Activated naive CD4-positive, alpha-beta T cell treated with anti-CD3 and anti-CD28 coated beads, Interleukin-2, amount 10 ng/mL, durations not matched to agents 7 days and 5 days (primary cell): ENCODE measurements at regions not wholly inside any gene's neighbourhood (a gene's known extent, or its start where the extent isn't known, plus 50 kb on each side); places are given as distances from the start of the nearest gene placed in this dataset.

Experiments
- CTCF ChIA-PET: fragments of 350-600 bp; sonication (Branson Sonifier 250); formaldehyde crosslinking; loops from one replicate; lab custom pipeline; 2021; ENCODE audit warnings: antibody characterized with exemption; lab: Charles Lee
- DNase-seq: peaks from one replicate; pipeline ENCODE4 v3.0.0-alpha.2; 2020
- H3K27ac Mint-ChIP-seq: one replicate; pipeline ENCODE4 v1.8.0; 2021; ENCODE audit warnings: mild to moderate bottlenecking, moderate library complexity, mixed read lengths
- H3K27me3 Mint-ChIP-seq: one replicate; pipeline ENCODE4 v1.8.0; 2021; ENCODE audit warnings: mild to moderate bottlenecking, mixed read lengths
- H3K36me3 Mint-ChIP-seq: one replicate; pipeline ENCODE4 v1.8.0; 2021; ENCODE audit warnings: mixed read lengths
- H3K4me1 Mint-ChIP-seq: one replicate; pipeline ENCODE4 v1.8.0; 2021; ENCODE audit warnings: mixed read lengths
- H3K4me3 Mint-ChIP-seq: one replicate; pipeline ENCODE4 v1.8.0; 2021; ENCODE audit warnings: mild to moderate bottlenecking, moderate library complexity, mixed read lengths
- H3K9me3 Mint-ChIP-seq: one replicate; pipeline ENCODE4 v1.8.0; 2021; ENCODE audit warnings: mixed read lengths

GRCh38 chr2:155840661-155841060, 491.9 kb downstream of the NR4A2 start:
- Mint-ChIP-seq H3K27ac (no peak overlapping the region), H3K4me1 (no peaks in the 10 kb centered on the region), H3K27me3 (no peaks in the 10 kb centered on the region), H3K9me3 (no peaks in the 10 kb centered on the region), H3K36me3 (no peaks in the 10 kb centered on the region), H3K4me3 (no peak overlapping the region)
- CTCF ChIA-PET: no interaction called here
- DNase-seq: no peak

- Mint-ChIP-seq H3K9me3 (no peaks in the 10 kb centered on the region), H3K27me3 (no peaks in the 10 kb centered on the region), H3K27ac (no peak overlapping the region), H3K36me3 (no peaks in the 10 kb centered on the region), H3K4me1 (no peaks in the 10 kb centered on the region), H3K4me3 (no peak overlapping the region)
- DNase-seq: no peak
- CTCF ChIA-PET: no interaction called here
Measured at GRCh38 chr2:155839991-155840390, 492.5 kb downstream of the NR4A2 start.

- no peaks in the 10 kb centered on the region for H3K27me3 Mint-ChIP-seq
- CTCF ChIA-PET: no interaction called here
- H3K27ac Mint-ChIP-seq: no peak overlapping the region
- no peaks in the 10 kb centered on the region for H3K9me3 Mint-ChIP-seq
- no peak overlapping the region for H3K4me3 Mint-ChIP-seq
- no peaks in the 10 kb centered on the region for H3K4me1 Mint-ChIP-seq
- no peak for DNase-seq
- H3K36me3 Mint-ChIP-seq: no peaks in the 10 kb centered on the region
Measured at GRCh38 chr2:155839436-155839835, 493.1 kb downstream of the NR4A2 start.

GRCh38 chr2:155836439-155836838, 496.1 kb downstream of the NR4A2 start:
- DNase-seq: no peak
- H3K36me3 Mint-ChIP-seq: no peaks in the 10 kb centered on the region
- no peaks in the 10 kb centered on the region for H3K27me3 Mint-ChIP-seq
- no peak overlapping the region for H3K27ac Mint-ChIP-seq
- CTCF ChIA-PET: interaction anchor here (0.6 kb wide), 1 partner anchor 1466 kb away, joined by 4 read pairs; no protein-coding TSS in a partner anchor
- H3K4me1 Mint-ChIP-seq: no peaks in the 10 kb centered on the region
- H3K9me3 Mint-ChIP-seq: no peaks in the 10 kb centered on the region
- no peak overlapping the region for H3K4me3 Mint-ChIP-seq

GRCh38 chr2:155830817-155831579, 501.5 kb downstream of the NR4A2 start:
- H3K36me3 Mint-ChIP-seq: no peaks in the 10 kb centered on the region
- H3K27me3 Mint-ChIP-seq: no peaks in the 10 kb centered on the region
- H3K4me3 Mint-ChIP-seq: no peak overlapping the region
- H3K4me1 Mint-ChIP-seq: no peaks in the 10 kb centered on the region
- no peak overlapping the region for H3K27ac Mint-ChIP-seq
- CTCF ChIA-PET: no interaction called here
- H3K9me3 Mint-ChIP-seq: no peaks in the 10 kb centered on the region
- DNase-seq: no peak

GRCh38 chr2:155830351-155830750, 502.2 kb downstream of the NR4A2 start:
- Mint-ChIP-seq H3K36me3 (no peaks in the 10 kb centered on the region), H3K4me3 (no peak overlapping the region), H3K9me3 (no peaks in the 10 kb centered on the region), H3K27ac (no peak overlapping the region), H3K4me1 (no peaks in the 10 kb centered on the region), H3K27me3 (no peaks in the 10 kb centered on the region)
- DNase-seq: no peak
- CTCF ChIA-PET: no interaction called here

- Mint-ChIP-seq H3K36me3 (no peaks in the 10 kb centered on the region), H3K27me3 (no peaks in the 10 kb centered on the region), H3K27ac (no peak overlapping the region), H3K9me3 (no peaks in the 10 kb centered on the region), H3K4me3 (no peak overlapping the region), H3K4me1 (no peaks in the 10 kb centered on the region)
- DNase-seq: no peak
- CTCF ChIA-PET: no interaction called here
Measured at GRCh38 chr2:155825876-155826275, 506.6 kb downstream of the NR4A2 start.

- CTCF ChIA-PET: no interaction called here
- H3K27me3 Mint-ChIP-seq: no peaks in the 10 kb centered on the region
- DNase-seq: no peak
- H3K27ac Mint-ChIP-seq: no peak overlapping the region
- peaks cover 3% of the 10 kb centered on the region for H3K9me3 Mint-ChIP-seq
- H3K4me1 Mint-ChIP-seq: no peaks in the 10 kb centered on the region
- H3K36me3 Mint-ChIP-seq: no peaks in the 10 kb centered on the region
- no peak overlapping the region for H3K4me3 Mint-ChIP-seq
Measured at GRCh38 chr2:155815851-155816250, 516.7 kb downstream of the NR4A2 start.

- Mint-ChIP-seq H3K9me3 (peaks cover 3% of the 10 kb centered on the region), H3K27me3 (no peaks in the 10 kb centered on the region), H3K27ac (no peak overlapping the region), H3K4me3 (no peak overlapping the region), H3K36me3 (no peaks in the 10 kb centered on the region), H3K4me1 (no peaks in the 10 kb centered on the region)
- CTCF ChIA-PET: interaction anchor here (0.6 kb wide), 1 partner anchor 568 kb away, joined by 3 read pairs; no protein-coding TSS in a partner anchor
- DNase-seq: no peak
Measured at GRCh38 chr2:155815275-155815674, 517.2 kb downstream of the NR4A2 start.

- Mint-ChIP-seq H3K27ac (no peak overlapping the region), H3K9me3 (no peaks in the 10 kb centered on the region), H3K27me3 (no peaks in the 10 kb centered on the region), H3K36me3 (no peaks in the 10 kb centered on the region), H3K4me3 (no peak overlapping the region), H3K4me1 (no peaks in the 10 kb centered on the region)
- CTCF ChIA-PET: no interaction called here
- no peak for DNase-seq
Measured at GRCh38 chr2:155810411-155810810, 522.1 kb downstream of the NR4A2 start.

GRCh38 chr2:155802888-155803287, 529.6 kb downstream of the NR4A2 start:
- no peaks in the 10 kb centered on the region for H3K27me3 Mint-ChIP-seq
- CTCF ChIA-PET: no interaction called here
- DNase-seq: no peak
- no peaks in the 10 kb centered on the region for H3K9me3 Mint-ChIP-seq
- no peak overlapping the region for H3K27ac Mint-ChIP-seq
- H3K4me3 Mint-ChIP-seq: no peak overlapping the region
- H3K4me1 Mint-ChIP-seq: no peaks in the 10 kb centered on the region
- no peaks in the 10 kb centered on the region for H3K36me3 Mint-ChIP-seq

GRCh38 chr2:155792666-155793065, 539.9 kb downstream of the NR4A2 start:
- Mint-ChIP-seq H3K27ac (no peak overlapping the region), H3K4me1 (no peaks in the 10 kb centered on the region), H3K27me3 (no peaks in the 10 kb centered on the region), H3K9me3 (peaks cover 18% of the 10 kb centered on the region), H3K36me3 (no peaks in the 10 kb centered on the region), H3K4me3 (no peak overlapping the region)
- DNase-seq: no peak
- CTCF ChIA-PET: no interaction called here

- CTCF ChIA-PET: no interaction called here
- H3K4me3 Mint-ChIP-seq: no peak overlapping the region
- H3K36me3 Mint-ChIP-seq: no peaks in the 10 kb centered on the region
- H3K4me1 Mint-ChIP-seq: no peaks in the 10 kb centered on the region
- no peaks in the 10 kb centered on the region for H3K9me3 Mint-ChIP-seq
- no peaks in the 10 kb centered on the region for H3K27me3 Mint-ChIP-seq
- DNase-seq: no peak
- no peak overlapping the region for H3K27ac Mint-ChIP-seq
Measured at GRCh38 chr2:155770516-155770915, 562.0 kb downstream of the NR4A2 start.

GRCh38 chr2:155766342-155767115, 566.0 kb downstream of the NR4A2 start:
- Mint-ChIP-seq H3K27me3 (no peaks in the 10 kb centered on the region), H3K4me3 (no peak overlapping the region), H3K27ac (no peak overlapping the region), H3K4me1 (no peaks in the 10 kb centered on the region), H3K9me3 (peaks cover 2% of the 10 kb centered on the region), H3K36me3 (no peaks in the 10 kb centered on the region)
- CTCF ChIA-PET: no interaction called here
- DNase-seq: no peak

- Mint-ChIP-seq H3K4me1 (no peaks in the 10 kb centered on the region), H3K36me3 (no peaks in the 10 kb centered on the region), H3K4me3 (no peak overlapping the region), H3K27ac (no peak overlapping the region), H3K27me3 (no peaks in the 10 kb centered on the region), H3K9me3 (peaks cover 2% of the 10 kb centered on the region)
- CTCF ChIA-PET: no interaction called here
- no peak for DNase-seq
Measured at GRCh38 chr2:155755481-155755880, 577.0 kb downstream of the NR4A2 start.
